ENCODE measurements at regions not wholly inside any gene's neighbourhood (a gene's known extent, or its start where the extent isn't known, plus 50 kb on each side); places are given as distances from the start of the nearest gene placed in this dataset.

- no peak overlapping the region for H3K27ac ChIP-seq
- H3K4me3 ChIP-seq: no peak overlapping the region
- DNase-seq (ENCODE audit: low spot score): no peak
- TF ChIP-seq CTCF (IDR thresholded peaks at IDR 0.05): no peak
Observed at GRCh38 chr21:24395320-24395923, 1211.9 kb downstream of the MRPL39 start.

GRCh38 chr21:24375201-24375600 lies 1232.1 kb downstream of the MRPL39 start:
- DNase-seq (ENCODE audit: low spot score): no peak
- Histone ChIP-seq H3K27ac (no peak overlapping the region), H3K4me3 (no peak overlapping the region)
- no peak for TF ChIP-seq CTCF (IDR thresholded peaks at IDR 0.05)

GRCh38 chr21:24372506-24372905 lies 1234.8 kb downstream of the MRPL39 start:
- no peak overlapping the region for H3K4me3 ChIP-seq
- no peak for TF ChIP-seq CTCF (IDR thresholded peaks at IDR 0.05)

GRCh38 chr21:24369746-24370145 lies 1237.5 kb downstream of the MRPL39 start:
- no peak for TF ChIP-seq CTCF (IDR thresholded peaks at IDR 0.05)
- no peak for DNase-seq (ENCODE audit: low spot score)
- Histone ChIP-seq H3K4me3 (no peak overlapping the region), H3K27ac (no peak overlapping the region)

More at GRCh38 chr21:24372506-24372905, 1234.8 kb downstream of the MRPL39 start:
- DNase-seq (ENCODE audit: low spot score): no peak
- no peak overlapping the region for H3K27ac ChIP-seq

GRCh38 chr21:24369278-24369677 lies 1238.0 kb downstream of the MRPL39 start:
- H3K4me3 ChIP-seq: no peak overlapping the region
- no peak for DNase-seq (ENCODE audit: low spot score)
- TF ChIP-seq CTCF (IDR thresholded peaks at IDR 0.05): no peak
- no peak overlapping the region for H3K27ac ChIP-seq

- TF ChIP-seq CTCF (IDR thresholded peaks at IDR 0.05): no peak
- DNase-seq (ENCODE audit: low spot score): no peak
- Histone ChIP-seq H3K4me3 (no peak overlapping the region), H3K27ac (no peak overlapping the region)
Observed at GRCh38 chr21:24367936-24368335, 1239.3 kb downstream of the MRPL39 start.

- TF ChIP-seq CTCF (IDR thresholded peaks at IDR 0.05): no peak
- H3K4me3 ChIP-seq: no peak overlapping the region
- DNase-seq (ENCODE audit: low spot score): no peak
- H3K27ac ChIP-seq: no peak overlapping the region
Observed at GRCh38 chr21:24353492-24353891, 1253.8 kb downstream of the MRPL39 start.
